ENCODE measurements at regions not wholly inside any gene's neighbourhood (a gene's known extent, or its start where the extent isn't known, plus 50 kb on each side); places are given as distances from the start of the nearest gene placed in this dataset.

- no peak for DNase-seq
These were observed 82.6 kb upstream of the DHX15 start for GRCh38 chr4:24666816-24667477.

GRCh38 chr4:24668956-24669355, 84.6 kb upstream of the DHX15 start:
- DNase-seq: no peak

GRCh38 chr4:24669751-24670150, 85.4 kb upstream of the DHX15 start:
- no peak for DNase-seq

GRCh38 chr4:24671849-24672248, 87.5 kb upstream of the DHX15 start:
- DNase-seq: no peak

- DNase-seq: no peak
These were observed 88.5 kb upstream of the DHX15 start for GRCh38 chr4:24672880-24673279.

GRCh38 chr4:24674279-24674678, 89.9 kb upstream of the DHX15 start:
- no peak for DNase-seq

- DNase-seq: no peak
These were observed 91.5 kb upstream of the DHX15 start for GRCh38 chr4:24675721-24676389.

- no peak for DNase-seq
These were observed 93.6 kb upstream of the DHX15 start for GRCh38 chr4:24677909-24678308.

GRCh38 chr4:24680746-24681448, 96.5 kb upstream of the DHX15 start:
- DNase-seq: no peak

GRCh38 chr4:24683116-24683515, 98.8 kb upstream of the DHX15 start:
- DNase-seq: no peak

GRCh38 chr4:24686866-24687692, 102.7 kb upstream of the DHX15 start:
- no peak for DNase-seq

- no peak for DNase-seq
These were observed 104.1 kb upstream of the DHX15 start for GRCh38 chr4:24688453-24688852.

- DNase-seq: no peak
These were observed 104.9 kb upstream of the DHX15 start for GRCh38 chr4:24689212-24689611.

GRCh38 chr4:24690436-24690835, 104.9 kb upstream of the SOD3 start:
- DNase-seq: no peak

- no peak for DNase-seq
These were observed 101.7 kb upstream of the SOD3 start for GRCh38 chr4:24693636-24694035.

- no peak for DNase-seq
These were observed 95.3 kb upstream of the SOD3 start for GRCh38 chr4:24700118-24700517.

GRCh38 chr4:24701683-24702082, 93.7 kb upstream of the SOD3 start:
- DNase-seq: no peak

- DNase-seq: no peak
These were observed 93.1 kb upstream of the SOD3 start for GRCh38 chr4:24702281-24702680.

- no peak for DNase-seq
These were observed 92.1 kb upstream of the SOD3 start for GRCh38 chr4:24703298-24703697.

GRCh38 chr4:24704149-24704548, 91.2 kb upstream of the SOD3 start:
- no peak for DNase-seq

- DNase-seq: no peak
These were observed 90.2 kb upstream of the SOD3 start for GRCh38 chr4:24705016-24705753.

- no peak for DNase-seq
These were observed 81.8 kb upstream of the SOD3 start for GRCh38 chr4:24713604-24714003.

GRCh38 chr4:24719615-24720014, 75.8 kb upstream of the SOD3 start:
- no peak for DNase-seq

Data from NCI-H510A (cell line).